ENCODE measurements at regions not wholly inside any gene's neighbourhood (a gene's known extent, or its start where the extent isn't known, plus 50 kb on each side); places are given as distances from the start of the nearest gene placed in this dataset.

DNA sequence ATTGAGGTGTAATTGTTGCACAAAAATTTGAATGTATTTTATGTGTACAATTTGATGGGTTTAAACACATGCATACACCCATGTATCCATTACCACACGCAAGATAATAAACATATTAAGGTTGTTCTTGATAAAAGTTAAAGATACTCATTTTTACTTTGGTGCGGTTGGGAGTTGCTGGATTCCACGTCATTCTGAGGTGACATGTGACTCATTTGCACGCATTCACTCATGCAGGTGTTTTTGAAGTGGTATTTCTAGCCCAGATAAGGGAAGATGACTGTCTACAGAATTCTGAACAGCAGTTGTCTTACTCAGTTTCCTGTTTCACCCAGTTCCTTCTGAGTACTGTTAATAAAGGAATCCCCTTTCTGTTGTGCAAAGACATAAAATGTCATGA is 142.0 kb downstream of the RTL3 start (continued):
- no peak for TF ChIP-seq SPI1 (IDR thresholded peaks at IDR 0.05; ENCODE audit: borderline replicate concordance, insufficient read depth, low read depth, low read length)
- TF ChIP-seq ASH2L (IDR thresholded peaks at IDR 0.05; ENCODE audit: borderline replicate concordance, low read depth): no peak
- no peak for TF ChIP-seq STAT1 (conservative IDR thresholded peaks at IDR 0.05)
- TF ChIP-seq, protein P1, sequence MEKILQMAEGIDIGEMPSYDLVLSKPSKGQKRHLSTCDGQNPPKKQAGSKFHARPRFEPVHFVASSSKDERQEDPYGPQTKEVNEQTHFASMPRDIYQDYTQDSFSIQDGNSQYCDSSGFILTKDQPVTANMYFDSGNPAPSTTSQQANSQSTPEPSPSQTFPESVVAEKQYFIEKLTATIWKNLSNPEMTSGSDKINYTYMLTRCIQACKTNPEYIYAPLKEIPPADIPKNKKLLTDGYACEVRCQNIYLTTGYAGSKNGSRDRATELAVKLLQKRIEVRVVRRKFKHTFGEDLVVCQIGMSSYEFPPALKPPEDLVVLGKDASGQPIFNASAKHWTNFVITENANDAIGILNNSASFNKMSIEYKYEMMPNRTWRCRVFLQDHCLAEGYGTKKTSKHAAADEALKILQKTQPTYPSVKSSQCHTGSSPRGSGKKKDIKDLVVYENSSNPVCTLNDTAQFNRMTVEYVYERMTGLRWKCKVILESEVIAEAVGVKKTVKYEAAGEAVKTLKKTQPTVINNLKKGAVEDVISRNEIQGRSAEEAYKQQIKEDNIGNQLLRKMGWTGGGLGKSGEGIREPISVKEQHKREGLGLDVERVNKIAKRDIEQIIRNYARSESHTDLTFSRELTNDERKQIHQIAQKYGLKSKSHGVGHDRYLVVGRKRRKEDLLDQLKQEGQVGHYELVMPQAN (conservative IDR thresholded peaks at IDR 0.05): no peak
- no peak for TF ChIP-seq NR2C1 (IDR thresholded peaks at IDR 0.05)
- TF ChIP-seq, protein P2, sequence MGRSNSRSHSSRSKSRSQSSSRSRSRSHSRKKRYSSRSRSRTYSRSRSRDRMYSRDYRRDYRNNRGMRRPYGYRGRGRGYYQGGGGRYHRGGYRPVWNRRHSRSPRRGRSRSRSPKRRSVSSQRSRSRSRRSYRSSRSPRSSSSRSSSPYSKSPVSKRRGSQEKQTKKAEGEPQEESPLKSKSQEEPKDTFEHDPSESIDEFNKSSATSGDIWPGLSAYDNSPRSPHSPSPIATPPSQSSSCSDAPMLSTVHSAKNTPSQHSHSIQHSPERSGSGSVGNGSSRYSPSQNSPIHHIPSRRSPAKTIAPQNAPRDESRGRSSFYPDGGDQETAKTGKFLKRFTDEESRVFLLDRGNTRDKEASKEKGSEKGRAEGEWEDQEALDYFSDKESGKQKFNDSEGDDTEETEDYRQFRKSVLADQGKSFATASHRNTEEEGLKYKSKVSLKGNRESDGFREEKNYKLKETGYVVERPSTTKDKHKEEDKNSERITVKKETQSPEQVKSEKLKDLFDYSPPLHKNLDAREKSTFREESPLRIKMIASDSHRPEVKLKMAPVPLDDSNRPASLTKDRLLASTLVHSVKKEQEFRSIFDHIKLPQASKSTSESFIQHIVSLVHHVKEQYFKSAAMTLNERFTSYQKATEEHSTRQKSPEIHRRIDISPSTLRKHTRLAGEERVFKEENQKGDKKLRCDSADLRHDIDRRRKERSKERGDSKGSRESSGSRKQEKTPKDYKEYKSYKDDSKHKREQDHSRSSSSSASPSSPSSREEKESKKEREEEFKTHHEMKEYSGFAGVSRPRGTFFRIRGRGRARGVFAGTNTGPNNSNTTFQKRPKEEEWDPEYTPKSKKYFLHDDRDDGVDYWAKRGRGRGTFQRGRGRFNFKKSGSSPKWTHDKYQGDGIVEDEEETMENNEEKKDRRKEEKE (IDR thresholded peaks at IDR 0.05): no peak
- TF ChIP-seq, protein P3, sequence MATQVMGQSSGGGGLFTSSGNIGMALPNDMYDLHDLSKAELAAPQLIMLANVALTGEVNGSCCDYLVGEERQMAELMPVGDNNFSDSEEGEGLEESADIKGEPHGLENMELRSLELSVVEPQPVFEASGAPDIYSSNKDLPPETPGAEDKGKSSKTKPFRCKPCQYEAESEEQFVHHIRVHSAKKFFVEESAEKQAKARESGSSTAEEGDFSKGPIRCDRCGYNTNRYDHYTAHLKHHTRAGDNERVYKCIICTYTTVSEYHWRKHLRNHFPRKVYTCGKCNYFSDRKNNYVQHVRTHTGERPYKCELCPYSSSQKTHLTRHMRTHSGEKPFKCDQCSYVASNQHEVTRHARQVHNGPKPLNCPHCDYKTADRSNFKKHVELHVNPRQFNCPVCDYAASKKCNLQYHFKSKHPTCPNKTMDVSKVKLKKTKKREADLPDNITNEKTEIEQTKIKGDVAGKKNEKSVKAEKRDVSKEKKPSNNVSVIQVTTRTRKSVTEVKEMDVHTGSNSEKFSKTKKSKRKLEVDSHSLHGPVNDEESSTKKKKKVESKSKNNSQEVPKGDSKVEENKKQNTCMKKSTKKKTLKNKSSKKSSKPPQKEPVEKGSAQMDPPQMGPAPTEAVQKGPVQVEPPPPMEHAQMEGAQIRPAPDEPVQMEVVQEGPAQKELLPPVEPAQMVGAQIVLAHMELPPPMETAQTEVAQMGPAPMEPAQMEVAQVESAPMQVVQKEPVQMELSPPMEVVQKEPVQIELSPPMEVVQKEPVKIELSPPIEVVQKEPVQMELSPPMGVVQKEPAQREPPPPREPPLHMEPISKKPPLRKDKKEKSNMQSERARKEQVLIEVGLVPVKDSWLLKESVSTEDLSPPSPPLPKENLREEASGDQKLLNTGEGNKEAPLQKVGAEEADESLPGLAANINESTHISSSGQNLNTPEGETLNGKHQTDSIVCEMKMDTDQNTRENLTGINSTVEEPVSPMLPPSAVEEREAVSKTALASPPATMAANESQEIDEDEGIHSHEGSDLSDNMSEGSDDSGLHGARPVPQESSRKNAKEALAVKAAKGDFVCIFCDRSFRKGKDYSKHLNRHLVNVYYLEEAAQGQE (IDR thresholded peaks at IDR 0.05; ENCODE audit: low read depth, low read length): no peak
- TF ChIP-seq POLR2AphosphoS2 (IDR thresholded peaks at IDR 0.05; ENCODE audit: low read depth, low read length): no peak
- TF ChIP-seq STAT3 (IDR thresholded peaks at IDR 0.05; ENCODE audit: low read depth, low read length): 0 out of 2 replicates have a peak, but pooled peaks have one; percentile 73
- TF ChIP-seq RELA (IDR thresholded peaks at IDR 0.05; ENCODE audit: borderline replicate concordance, partially characterized antibody): no peak
- peak; percentile 89 for TF ChIP-seq FOXM1 (IDR thresholded peaks at IDR 0.05; ENCODE audit: low read depth, low read length)
- TF ChIP-seq CHD4 (IDR thresholded peaks at IDR 0.05): no peak
- no peak for TF ChIP-seq CHD2 (IDR thresholded peaks at IDR 0.05; ENCODE audit: borderline replicate concordance, low read depth, low read length)
- TF ChIP-seq, protein P4, sequence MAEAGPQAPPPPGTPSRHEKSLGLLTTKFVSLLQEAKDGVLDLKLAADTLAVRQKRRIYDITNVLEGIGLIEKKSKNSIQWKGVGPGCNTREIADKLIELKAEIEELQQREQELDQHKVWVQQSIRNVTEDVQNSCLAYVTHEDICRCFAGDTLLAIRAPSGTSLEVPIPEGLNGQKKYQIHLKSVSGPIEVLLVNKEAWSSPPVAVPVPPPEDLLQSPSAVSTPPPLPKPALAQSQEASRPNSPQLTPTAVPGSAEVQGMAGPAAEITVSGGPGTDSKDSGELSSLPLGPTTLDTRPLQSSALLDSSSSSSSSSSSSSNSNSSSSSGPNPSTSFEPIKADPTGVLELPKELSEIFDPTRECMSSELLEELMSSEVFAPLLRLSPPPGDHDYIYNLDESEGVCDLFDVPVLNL (IDR thresholded peaks at IDR 0.05; ENCODE audit: low read depth, low read length): no peak
- peak; percentile 88 for TF ChIP-seq JUNB (IDR thresholded peaks at IDR 0.05)
- TF ChIP-seq SMC3 (IDR thresholded peaks at IDR 0.05; ENCODE audit: borderline replicate concordance, low read length): no peak
- no peak for TF ChIP-seq CHD1 (IDR thresholded peaks at IDR 0.05; ENCODE audit: low read depth, low read length)
- TF ChIP-seq ZNF274 (IDR thresholded peaks at IDR 0.05; ENCODE audit: insufficient read depth, insufficient read length): no peak
- no peak for TF ChIP-seq IKZF1 (conservative IDR thresholded peaks at IDR 0.05)
- no peak for TF ChIP-seq KLF5 (IDR thresholded peaks at IDR 0.05; ENCODE audit: partially characterized antibody)
- TF ChIP-seq BHLHE40 (IDR thresholded peaks at IDR 0.05; ENCODE audit: borderline replicate concordance in 1 of 2, low read depth in 2 of 2, low read length in 1 of 2): peak; percentile 32 to 60; a peak in 2 of 4 replicates
